GM19238 (cell line): ENCODE measurements at regions not wholly inside any gene's neighbourhood (a gene's known extent, or its start where the extent isn't known, plus 50 kb on each side); places are given as distances from the start of the nearest gene placed in this dataset.
"Not testable (repeated sequence)": the region's sequence is repeated elsewhere in the genome, so short reads cannot be mapped to it uniquely, and the experiment has no call there.

ENCODE experiments used
- DNase-seq: peaks from one replicate; pipeline ENCODE4 v3.0.0; 2011; ENCODE audit warnings: low spot score; ENCODE audit not compliant: insufficient read length

- no peak for DNase-seq
Observed at GRCh38 chrX:26889574-26889973, 573.6 kb downstream of the PPP4R3C start.

GRCh38 chrX:26873736-26874135, 589.4 kb downstream of the PPP4R3C start:
- DNase-seq = no peak

DNA sequence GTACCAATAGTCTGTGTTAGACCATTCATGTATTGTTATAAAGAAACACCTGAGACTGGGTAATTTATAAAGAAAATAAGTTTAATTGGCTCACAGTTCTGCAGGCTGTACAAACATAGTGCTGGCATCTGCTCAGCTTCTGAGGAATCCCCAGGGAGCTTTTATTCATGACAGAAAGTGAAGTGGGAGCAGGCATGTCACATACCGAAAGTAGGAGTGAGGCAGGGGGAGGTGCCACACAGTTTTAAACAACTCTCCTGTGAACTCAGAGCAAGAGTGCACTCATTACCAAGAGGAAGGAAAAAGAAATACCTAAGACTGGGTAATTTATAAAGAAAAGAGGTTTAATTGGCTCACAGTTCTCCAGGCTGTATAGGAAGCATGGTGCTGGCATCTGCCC, 591.2 kb downstream of the PPP4R3C start:
- no peak for DNase-seq

DNA sequence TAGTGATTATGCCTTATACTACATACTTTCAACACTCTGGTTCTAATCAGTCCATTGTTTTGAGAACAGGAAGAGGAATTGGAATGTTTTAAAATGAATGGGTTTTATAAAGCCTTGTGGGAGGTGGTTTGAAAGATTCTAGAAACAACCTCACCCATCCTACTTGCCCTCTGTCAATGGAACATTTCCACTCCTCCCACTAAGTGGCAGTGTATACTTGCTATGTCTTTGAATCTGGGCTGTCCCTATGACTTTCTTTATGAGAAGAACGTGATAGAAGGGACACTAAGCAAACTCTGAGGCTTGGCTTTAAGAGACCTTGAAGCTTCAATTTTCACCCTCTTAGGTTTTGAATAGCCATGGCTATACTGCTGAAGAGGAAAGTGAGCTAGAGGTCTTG, 611.2 kb downstream of the PPP4R3C start:
- no peak for DNase-seq

DNA sequence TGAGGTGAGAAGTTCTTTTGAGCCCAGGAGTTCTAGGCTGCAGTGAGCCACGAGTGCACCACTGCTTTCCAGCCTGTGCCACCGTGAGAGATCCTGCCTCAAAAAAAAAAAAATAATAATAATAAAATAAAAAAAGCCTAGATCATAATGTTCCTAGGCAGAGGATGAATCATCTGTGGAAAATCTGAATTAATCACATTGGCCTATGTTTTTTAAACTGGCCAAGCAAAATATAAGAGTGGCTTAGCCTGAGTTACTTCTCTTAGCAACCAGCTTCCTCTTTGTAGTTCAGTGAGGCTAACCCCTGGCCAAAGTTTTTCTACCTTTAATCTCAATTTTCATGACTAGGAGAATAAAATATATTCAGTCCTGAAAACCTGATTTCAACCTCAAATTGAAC, 614.6 kb downstream of the PPP4R3C start:
- no peak for DNase-seq

DNA sequence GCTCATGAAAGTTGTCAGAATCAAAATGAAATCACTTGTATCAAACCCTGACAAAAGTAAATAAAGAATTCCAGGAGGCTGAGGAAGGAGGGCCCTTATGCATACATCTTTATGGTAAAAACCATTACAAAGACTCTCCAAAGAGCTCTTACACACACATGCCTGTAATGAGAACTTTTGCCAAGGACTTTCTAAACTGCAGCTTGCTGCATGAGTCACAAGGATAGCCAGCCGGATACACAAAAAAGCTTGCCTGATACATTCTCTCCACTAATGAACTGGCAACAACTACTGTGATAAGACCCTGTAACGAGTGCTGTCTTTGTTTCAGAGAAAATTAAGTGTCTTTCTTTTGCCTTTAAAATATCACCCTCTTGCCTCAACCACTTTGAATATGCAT, 618.1 kb downstream of the PPP4R3C start:
- DNase-seq = no peak

GRCh38 chrX:26822448-26822847, 606.5 kb downstream of the MAGEB5 start:
- DNase-seq = no peak

GRCh38 chrX:26789751-26790150, 573.8 kb downstream of the MAGEB5 start:
- no peak for DNase-seq

- DNase-seq = no peak
Observed at GRCh38 chrX:26788402-26788998, 572.5 kb downstream of the MAGEB5 start.

DNA sequence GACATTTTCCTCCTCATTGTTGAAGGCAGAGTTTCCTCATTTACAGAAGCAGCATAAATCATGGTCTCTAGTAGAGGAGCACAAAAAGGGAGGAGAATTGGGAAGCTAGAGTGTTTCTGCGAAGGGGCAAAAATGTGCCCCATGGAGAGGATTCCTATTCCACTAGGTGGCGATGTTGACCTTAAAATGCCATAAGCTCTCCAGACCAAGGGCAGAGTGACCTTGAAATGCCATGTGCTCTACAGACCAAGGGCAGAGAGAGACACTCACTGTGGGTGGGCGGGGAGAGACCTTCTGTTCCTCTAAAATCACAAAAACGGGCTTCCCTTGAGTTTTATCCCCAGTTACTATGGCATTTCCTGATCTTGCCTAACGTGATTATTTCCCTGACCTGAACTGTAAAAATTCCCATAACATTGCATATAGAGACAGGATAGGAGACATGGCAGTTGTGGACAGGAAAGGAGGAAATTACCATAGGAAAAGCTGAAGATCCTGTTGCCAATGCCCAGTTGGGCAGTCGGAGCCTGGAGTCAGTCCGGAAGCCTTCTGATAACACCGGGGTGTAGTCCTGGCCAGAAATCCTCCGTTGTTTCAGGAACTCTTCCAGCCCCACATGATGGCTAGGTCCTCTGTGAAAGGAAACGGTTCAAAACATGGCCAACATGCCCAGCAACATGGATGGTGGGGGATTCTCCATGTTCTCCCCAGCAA, 567.7 kb downstream of the MAGEB5 start:
- DNase-seq = no peak

DNA sequence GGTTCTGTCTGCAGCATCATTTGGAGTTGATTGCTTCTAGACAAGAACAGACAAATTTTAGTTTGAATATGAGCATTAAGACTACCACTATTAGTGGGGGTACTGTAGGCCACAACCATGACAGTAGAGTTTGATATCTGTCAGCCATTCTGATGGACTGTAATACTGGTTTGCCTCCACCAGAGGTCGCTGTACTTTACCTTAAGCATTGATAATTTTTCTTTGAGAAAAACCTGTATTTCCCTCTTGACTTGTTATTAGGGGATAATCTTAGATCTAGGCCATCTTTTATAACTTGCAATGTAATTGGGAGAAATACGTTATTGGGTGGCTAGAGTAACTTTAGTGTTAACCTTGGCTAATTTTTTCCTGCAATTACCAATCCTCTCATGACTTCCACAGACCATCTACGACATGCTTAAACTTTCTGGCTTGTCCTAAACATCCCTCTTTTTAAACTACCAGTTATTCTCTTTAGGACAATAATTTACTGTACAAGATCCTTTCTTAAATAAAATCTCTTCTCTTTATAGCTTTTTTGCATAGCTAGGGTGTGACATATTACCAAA, 562.4 kb downstream of the MAGEB5 start:
- no peak for DNase-seq

- DNase-seq = no peak
Observed at GRCh38 chrX:26762253-26762652, 546.3 kb downstream of the MAGEB5 start.

DNA sequence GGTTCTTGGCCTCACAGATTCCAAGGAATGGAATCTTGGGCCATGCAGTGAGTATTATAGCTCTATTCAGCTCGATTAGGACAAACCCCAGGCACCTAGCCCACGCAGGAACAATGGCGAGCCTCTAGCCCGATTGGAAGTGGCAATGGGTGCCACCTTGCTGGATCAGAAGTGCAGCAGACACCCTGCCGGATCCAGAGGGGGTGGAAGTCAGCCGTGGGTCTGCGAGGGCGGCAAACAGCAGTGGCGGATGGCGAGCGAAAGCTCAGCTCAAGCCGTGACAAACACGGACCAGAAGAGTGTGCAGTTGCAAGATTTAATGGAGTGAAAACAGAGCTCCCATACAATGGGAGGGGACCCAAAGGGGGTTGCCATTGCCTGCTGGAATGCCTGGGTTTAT, 539.8 kb downstream of the MAGEB5 start:
- not testable (repeated sequence) for DNase-seq

DNA sequence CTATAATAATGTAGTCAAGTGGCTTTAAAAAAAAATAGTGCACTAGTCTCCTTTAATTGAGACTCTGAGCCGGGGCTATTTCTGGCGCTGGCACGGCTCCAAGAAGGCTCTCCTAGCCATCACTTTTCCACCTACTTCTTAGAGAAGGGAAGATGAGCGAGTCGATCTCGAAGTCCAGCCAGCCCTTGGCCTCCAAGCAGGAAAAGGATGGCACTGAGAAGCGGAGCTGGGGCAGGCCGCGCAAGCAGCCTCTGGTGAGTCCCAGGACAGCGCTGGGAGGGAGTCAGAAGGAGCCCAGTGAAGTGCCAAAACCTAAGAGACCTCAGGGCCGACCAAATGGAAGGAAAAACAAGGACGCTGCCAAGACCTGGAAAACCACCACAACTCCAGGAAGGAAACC, 531.9 kb downstream of the MAGEB5 start:
- no peak for DNase-seq

DNA sequence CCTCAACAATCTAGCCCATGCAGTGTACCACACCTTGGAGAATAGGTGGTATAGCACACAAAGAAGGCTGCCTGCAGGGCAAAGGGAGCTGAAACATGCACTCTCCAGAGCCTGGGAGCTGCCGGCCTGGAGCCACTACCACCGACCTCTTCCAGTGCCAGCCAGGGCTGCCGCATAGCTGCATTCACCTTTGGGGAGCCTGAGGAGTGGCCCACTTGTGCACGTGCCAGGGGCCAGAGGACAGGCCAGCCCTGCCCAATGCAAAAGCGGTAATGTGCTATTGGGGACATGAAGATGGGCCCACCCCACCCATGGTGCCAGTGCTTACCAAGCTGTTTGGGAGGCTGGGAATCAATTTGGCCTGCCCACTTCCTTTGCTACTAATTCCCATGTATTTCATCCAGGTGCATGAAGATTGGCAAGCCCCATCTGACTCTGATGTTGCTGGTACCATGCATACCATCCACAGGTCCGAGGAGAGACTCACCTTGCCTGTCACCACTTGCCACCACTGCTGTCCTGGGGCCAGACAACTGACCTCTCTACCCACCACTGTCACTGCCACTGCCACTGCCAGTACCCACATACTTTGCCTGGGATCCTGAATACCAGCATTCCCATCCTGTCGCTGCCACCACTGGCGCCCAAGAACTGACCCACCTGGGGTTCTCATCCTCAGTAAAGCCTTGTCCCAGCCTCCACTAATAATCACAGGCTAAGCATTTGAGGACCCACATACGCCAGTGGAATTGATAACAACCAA, 506.9 kb downstream of the MAGEB5 start:
- no peak for DNase-seq

- DNase-seq = no peak
Observed at GRCh38 chrX:26672571-26672970, 456.6 kb downstream of the MAGEB5 start.

GRCh38 chrX:26670521-26670920, 454.6 kb downstream of the MAGEB5 start:
- no peak for DNase-seq

GRCh38 chrX:26664919-26665318, 448.9 kb downstream of the MAGEB5 start:
- DNase-seq = no peak

DNA sequence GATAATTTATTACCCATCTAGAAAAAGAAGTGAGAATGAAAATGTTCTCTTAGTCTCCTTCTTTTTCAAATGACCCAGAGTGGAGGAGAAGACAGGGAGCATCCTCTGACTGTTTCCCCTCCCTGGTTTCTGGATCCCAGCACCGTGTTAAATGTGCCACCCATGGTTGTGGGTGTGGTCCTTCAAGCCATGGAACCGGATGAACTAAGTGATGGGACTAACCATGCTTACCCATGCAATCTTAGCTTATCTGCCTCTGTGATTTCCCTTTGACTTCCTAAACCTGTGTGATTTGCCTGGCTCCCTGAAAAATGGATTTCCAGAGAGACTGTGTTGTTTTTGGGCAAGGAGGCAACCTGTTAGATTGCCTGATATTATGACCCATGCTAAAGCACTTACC, 437.1 kb downstream of the MAGEB5 start:
- no peak for DNase-seq

GRCh38 chrX:26651755-26652154, 435.8 kb downstream of the MAGEB5 start:
- no peak for DNase-seq

GRCh38 chrX:26649534-26649933, 433.6 kb downstream of the MAGEB5 start:
- no peak for DNase-seq

GRCh38 chrX:26631385-26631784, 415.4 kb downstream of the MAGEB5 start:
- no peak for DNase-seq
